NB4 (cell line): ENCODE measurements at regions not wholly inside any gene's neighbourhood (a gene's known extent, or its start where the extent isn't known, plus 50 kb on each side); places are given as distances from the start of the nearest gene placed in this dataset.

Source experiments
- TF ChIP-seq, protein P1 (sequence below): IDR thresholded peaks from one replicate; pipeline ENCODE4 v1.5.1; 2012; ENCODE audit warnings: low read depth, low read length
- TF ChIP-seq, protein P2 (sequence below): IDR thresholded peaks from 2 replicates; pipeline ENCODE4 v1.6.1; 2011; ENCODE audit warnings: low read depth, low read length

DNA sequence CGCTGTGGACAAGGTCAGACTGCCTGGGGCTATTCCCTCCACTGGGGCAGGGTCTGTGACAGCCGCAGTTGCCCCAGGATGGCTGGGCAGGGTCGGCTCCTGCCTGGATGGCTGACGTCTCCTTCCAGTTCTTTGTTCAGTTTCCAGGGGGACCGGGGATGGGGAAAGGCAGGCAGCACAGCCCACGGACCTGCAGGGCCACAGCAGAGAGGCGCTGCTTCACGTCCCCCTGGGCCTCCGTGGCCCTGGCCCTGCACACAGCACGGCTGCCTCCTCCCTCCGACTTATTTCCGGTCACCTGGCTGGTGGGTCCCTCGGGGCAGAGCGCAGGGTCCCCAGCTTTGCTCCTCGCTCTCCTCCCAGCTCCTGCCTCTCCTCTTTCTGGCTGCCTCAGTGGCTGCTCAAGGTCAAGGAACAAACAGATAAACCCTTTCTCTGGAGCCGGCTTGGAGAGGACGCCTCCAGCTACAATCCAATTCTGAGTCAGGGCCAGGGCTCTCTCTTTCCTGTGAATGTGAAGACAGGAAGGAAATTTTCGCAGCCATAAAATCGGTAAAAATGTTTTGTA, 169.7 kb downstream of the C9orf50 start:
- TF ChIP-seq, protein P1, sequence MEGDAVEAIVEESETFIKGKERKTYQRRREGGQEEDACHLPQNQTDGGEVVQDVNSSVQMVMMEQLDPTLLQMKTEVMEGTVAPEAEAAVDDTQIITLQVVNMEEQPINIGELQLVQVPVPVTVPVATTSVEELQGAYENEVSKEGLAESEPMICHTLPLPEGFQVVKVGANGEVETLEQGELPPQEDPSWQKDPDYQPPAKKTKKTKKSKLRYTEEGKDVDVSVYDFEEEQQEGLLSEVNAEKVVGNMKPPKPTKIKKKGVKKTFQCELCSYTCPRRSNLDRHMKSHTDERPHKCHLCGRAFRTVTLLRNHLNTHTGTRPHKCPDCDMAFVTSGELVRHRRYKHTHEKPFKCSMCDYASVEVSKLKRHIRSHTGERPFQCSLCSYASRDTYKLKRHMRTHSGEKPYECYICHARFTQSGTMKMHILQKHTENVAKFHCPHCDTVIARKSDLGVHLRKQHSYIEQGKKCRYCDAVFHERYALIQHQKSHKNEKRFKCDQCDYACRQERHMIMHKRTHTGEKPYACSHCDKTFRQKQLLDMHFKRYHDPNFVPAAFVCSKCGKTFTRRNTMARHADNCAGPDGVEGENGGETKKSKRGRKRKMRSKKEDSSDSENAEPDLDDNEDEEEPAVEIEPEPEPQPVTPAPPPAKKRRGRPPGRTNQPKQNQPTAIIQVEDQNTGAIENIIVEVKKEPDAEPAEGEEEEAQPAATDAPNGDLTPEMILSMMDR, result no peak
- TF ChIP-seq, protein P2, sequence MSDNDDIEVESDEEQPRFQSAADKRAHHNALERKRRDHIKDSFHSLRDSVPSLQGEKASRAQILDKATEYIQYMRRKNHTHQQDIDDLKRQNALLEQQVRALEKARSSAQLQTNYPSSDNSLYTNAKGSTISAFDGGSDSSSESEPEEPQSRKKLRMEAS, result no peak
